ENCODE measurements at regions not wholly inside any gene's neighbourhood (a gene's known extent, or its start where the extent isn't known, plus 50 kb on each side); places are given as distances from the start of the nearest gene placed in this dataset.
"Not testable (repeated sequence)": the region's sequence is repeated elsewhere in the genome, so short reads cannot be mapped to it uniquely, and the experiment has no call there.

GRCh38 chr2:8254214-8254613 lies 427.6 kb upstream of the ID2 start:
- not testable (repeated sequence) for DNase-seq

- no peak for DNase-seq
Observed at GRCh38 chr2:8254791-8255447, 426.9 kb upstream of the ID2 start.

DNA sequence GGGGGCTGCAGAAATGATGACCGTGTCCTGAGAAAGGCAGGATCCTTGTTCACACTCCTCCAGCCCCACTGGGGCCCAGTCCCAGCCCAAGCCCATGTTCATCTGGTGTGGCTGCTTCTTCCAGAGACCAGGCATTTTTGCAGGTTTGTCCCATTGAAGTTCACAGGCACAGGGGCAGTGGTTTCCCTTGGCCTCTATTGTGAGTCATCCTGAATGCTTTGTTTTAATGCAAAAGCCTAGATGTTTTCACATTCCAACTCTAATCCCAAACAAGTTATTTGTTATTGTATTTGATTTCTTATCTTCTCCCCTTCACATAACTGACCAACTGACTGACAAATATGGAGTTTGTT lies 426.4 kb upstream of the ID2 start:
- no peak for DNase-seq

GRCh38 chr2:8256905-8257304 lies 425.0 kb upstream of the ID2 start:
- no peak for DNase-seq

GRCh38 chr2:8257502-8257901 lies 424.4 kb upstream of the ID2 start:
- DNase-seq: no peak

DNA sequence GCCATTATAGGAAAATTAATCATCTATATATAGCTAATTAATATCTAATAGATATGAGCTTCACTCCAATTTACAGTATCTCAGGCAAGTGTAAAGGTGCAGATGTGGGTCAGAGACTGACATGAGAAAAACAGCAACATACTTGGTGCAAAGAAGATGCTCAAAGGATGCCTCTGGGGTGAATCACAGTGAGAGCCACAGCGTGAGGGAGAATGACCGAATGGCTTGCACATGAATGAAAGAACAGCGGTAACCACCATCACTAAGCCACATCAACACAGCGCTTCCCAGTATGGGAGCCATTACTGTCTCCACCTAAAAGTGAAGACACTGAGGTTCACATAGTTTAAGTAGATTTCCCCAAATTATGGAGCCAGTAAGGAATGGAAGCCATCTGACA lies 423.4 kb upstream of the ID2 start:
- no peak for DNase-seq

- DNase-seq: no peak
Observed at GRCh38 chr2:8259106-8259840, 422.6 kb upstream of the ID2 start.

GRCh38 chr2:8259841-8260178 lies 422.0 kb upstream of the ID2 start:
- no peak for DNase-seq

GRCh38 chr2:8260213-8260612 lies 421.6 kb upstream of the ID2 start:
- no peak for DNase-seq

DNA sequence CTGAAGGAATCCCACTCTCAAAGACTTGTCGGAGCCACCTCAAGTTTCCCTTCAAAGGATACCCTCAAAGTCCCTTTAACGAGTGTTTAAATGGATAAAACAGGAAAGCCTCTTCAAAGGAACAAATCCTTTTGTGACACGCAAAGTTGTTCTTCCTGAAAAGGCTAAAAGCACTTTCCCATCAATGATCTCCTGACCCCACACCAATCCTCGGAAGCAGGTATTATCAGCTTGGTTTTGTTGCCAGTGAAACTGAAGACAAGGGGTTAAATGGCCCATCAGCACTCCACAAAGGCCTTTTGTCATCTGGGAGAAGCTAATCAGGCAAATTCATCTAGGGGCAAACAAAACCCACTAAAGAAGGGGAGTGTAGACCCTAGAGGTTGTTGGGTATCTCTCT lies 418.0 kb upstream of the ID2 start:
- DNase-seq: no peak

GRCh38 chr2:8264981-8265380 lies 416.9 kb upstream of the ID2 start:
- DNase-seq: no peak

DNA sequence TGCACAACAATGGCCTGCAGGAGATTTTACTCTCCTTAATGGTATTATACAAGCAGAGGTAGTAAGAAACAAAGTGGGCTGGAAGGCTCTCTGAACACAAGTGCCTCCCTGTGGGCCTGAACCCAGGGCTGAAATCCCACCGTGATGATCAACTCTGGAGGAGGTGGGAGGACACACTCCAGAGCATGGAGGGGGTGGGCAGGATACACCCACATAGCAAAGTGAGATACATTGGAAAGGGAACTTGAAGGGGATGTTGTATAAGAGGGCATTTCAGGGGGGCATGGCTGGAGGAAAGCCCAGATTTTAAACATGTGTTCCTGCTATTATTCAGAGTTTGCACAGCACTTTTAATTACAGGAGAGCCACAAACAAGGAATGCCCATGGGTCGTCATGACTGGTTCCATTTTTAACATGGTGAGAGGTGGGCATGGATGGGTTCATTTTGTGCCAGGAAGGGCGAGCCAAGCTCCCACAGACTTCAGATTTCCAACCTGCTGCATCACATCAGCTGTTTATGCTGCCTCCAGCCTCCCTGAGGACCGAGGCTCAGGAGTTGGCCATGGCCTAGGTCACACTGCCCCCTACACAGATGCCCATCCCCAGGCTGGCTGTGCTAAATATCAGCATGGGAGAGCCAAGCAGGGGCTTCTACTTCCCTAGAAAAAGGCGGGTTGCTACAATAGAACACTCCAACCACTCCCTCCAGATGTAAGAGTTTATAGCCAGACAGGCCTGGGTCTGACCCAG lies 416.2 kb upstream of the ID2 start:
- no peak for DNase-seq

GRCh38 chr2:8266563-8266962 lies 415.3 kb upstream of the ID2 start:
- no peak for DNase-seq

GRCh38 chr2:8267048-8267447 lies 414.8 kb upstream of the ID2 start:
- no peak for DNase-seq

GRCh38 chr2:8267721-8268120 lies 414.1 kb upstream of the ID2 start:
- DNase-seq: no peak

GRCh38 chr2:8268172-8268783 lies 413.6 kb upstream of the ID2 start:
- DNase-seq: no peak

DNA sequence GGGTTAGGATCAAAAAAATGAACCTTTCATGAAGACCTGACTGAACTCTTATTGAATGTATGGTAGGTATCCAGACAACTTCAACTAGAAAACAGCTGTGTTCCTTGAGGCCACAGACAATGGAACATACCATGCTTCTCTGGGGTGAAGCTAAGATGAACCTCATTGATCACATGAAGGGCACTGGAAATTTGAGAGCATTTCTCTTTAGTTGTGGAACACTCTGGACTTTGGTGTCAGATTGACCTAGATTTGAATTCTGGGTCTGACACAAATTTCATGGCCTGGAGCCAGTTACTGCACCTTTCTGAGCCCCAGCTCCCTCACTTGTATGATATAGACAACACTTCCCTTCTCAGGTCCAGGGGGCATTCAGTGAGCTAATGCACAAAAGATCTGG lies 411.2 kb upstream of the ID2 start:
- DNase-seq: no peak

DNA sequence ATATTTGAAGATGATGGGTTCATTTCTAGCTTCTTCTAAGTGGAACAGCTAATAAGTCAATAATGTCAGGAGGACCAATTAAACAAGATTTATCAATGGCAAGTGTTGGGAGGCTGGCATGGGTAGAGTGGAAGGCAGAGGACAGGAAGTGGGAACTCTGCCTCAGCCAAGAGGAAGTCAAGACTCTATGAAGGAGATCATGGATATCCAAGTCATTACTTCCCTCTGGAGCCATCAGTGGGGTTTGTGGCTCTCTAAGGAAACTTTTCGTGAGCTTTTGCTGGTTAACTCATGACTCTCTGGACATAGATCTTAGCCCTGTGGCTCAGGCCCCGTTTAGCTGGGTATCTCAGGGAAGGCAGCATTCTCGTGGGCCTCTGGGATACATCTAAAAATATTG lies 410.4 kb upstream of the ID2 start:
- DNase-seq: no peak

DNA sequence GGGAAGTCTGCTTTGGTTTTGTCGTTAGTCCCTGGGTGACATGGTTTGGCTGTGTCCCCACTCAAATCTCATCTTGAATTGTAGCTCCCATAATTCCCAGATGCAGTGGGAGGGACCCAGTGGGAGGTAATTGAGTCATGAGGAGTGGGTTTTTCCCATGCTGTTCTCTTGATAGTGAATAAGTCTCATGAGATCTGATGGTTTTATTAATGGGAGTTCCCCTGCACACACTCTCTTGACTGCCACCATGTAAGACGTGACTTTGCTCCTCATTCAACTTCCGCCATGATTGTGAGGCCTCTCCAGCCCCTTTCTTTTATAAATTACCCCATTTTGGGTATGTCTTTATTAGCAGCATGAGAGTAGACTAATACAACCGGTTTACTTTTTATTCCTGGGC lies 405.8 kb upstream of the ID2 start:
- no peak for DNase-seq

DNA sequence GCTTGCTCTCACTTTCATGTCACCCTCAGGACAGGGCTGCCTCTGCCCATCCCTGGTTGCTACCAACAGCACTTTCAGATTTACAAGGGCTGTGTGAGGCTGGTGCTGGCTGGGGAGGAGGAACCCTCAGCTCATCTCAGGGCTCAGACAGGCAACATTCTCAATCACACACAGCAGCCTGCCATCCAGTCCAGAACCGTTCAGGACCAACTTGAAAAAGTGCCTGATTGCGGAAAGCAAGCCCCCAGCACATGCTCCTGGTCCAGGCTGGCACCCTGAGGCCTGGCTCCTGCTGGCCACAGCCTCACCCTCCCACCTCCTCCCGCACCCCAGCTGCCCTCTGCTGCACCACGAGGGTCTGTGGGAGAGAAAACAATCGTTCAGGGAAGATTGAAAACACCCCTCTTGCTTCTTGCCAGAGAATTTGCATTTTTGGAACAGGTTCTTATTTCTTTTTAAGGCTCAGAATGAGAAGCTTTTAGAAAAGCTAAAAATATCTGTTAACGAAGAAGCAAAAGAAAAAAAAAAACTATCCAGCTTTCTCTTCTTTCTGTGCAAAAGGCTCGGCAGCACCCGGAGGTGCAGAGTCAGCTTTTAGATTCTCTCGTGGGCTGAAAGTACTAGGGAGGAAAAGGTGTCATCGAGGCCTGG lies 403.8 kb upstream of the ID2 start:
- no peak for DNase-seq

DNA sequence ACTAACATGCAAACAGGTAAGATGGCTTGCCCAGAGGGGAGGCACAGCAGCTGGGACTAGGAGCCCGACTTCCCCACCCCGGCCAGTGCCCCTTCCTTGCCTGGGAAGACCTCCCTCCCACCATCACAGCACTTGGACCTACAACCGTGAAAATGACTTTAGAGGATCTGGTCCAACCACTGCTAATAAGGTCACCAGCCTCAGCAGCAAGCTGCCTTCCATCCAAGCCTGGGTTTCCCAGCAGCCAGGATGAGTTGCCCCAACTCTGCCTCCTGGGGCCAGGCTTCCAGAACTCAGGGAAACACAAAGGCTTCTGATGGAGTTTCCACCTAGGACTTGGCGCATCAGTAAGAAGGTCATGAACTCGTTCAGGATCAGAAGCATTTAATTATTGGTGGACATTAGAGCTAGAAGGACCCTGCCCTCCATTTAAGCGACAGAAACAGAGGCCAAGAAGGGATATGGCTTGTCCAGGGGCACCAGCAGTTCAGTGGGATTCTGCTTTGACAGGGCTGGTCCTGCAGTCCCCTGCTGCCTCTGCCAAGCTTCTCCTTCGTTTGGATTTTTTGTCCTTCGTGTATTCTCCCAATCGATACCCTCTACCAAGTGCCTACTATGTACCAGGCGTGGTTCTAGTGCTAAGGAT lies 403.0 kb upstream of the ID2 start:
- DNase-seq: no peak

DNA sequence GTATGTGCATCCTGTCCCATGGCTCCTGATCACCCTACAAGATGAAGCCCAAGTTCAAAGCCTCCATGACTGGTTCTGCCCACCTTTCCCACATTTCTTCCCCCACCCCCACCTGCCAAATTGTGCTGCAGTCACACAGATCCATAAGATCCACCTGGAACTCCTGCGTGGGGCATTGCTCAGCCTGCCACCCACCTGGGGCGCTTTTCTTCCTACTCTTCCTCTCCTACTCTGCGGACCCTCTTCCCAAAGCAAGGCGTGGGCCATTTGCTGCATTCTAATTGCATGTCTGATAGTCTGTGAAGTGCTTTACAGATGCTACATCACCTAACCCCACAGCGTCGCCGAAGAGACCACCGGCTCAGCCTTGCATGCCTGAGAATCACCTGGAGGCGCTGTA lies 402.4 kb upstream of the ID2 start:
- no peak for DNase-seq

DNA sequence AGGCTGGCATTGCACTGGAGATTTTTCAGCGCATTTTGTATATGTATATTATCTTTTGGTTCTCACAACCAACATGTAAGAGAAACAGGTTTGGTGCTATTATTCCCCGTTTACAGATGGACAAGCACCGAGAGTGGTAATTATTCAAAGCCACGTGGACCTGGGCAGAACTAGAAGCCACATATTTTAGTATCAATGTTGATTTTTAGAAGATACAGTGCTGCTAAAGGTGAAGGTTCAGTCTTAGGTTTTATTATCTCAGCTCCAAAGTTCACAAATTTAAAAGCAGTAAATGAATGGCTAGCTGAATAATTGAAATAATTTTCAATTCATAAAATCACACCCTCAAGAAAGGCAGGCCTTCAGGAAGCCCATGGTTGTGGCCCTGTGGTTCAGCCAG lies 400.6 kb upstream of the ID2 start:
- no peak for DNase-seq

All from CD4-positive, alpha-beta T cell treated with Interleukin-10 for 1 hour (primary cell).